ENCODE measurements at regions not wholly inside any gene's neighbourhood (a gene's known extent, or its start where the extent isn't known, plus 50 kb on each side); places are given as distances from the start of the nearest gene placed in this dataset.

DNA sequence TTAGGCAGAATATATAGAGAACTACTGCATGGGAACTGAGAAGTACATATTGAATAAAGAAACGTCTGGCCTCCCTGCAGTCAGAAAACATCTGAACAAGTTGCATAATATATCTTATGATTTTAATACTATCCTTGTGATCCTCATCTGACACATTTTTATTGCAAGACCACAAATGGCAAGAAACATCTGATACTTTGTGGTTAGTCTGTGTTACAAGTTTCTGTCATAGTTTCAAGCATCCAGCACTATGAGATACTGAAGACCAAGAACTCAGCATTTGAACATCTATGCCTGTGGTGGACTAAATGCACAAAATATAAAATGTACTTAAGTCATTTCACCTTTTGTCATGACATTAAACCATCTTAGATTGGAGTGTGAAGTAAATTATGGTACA, 1175.8 kb upstream of the MIR17HG start:
- TF ChIP-seq, protein P1, sequence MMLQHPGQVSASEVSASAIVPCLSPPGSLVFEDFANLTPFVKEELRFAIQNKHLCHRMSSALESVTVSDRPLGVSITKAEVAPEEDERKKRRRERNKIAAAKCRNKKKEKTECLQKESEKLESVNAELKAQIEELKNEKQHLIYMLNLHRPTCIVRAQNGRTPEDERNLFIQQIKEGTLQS (CRISPR knock-in tag; conservative IDR thresholded peaks at IDR 0.05): no peak
- TF ChIP-seq KAT7 (CRISPR knock-in tag; IDR thresholded peaks at IDR 0.05; ENCODE audit: borderline replicate concordance) (no peak), CTCF (IDR thresholded peaks at IDR 0.05) (no peak), ETV6 (CRISPR knock-in tag; IDR thresholded peaks at IDR 0.05) (no peak), SP1 (CRISPR knock-in tag; conservative IDR thresholded peaks at IDR 0.05) (no peak), ATF6 (CRISPR knock-in tag; IDR thresholded peaks at IDR 0.05) (no peak)
- TF ChIP-seq, protein P2, sequence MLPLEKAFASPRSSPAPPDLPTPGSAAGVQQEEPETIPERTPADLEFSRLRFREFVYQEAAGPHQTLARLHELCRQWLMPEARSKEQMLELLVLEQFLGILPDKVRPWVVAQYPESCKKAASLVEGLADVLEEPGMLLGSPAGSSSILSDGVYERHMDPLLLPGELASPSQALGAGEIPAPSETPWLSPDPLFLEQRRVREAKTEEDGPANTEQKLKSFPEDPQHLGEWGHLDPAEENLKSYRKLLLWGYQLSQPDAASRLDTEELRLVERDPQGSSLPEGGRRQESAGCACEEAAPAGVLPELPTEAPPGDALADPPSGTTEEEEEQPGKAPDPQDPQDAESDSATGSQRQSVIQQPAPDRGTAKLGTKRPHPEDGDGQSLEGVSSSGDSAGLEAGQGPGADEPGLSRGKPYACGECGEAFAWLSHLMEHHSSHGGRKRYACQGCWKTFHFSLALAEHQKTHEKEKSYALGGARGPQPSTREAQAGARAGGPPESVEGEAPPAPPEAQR (CRISPR knock-in tag; IDR thresholded peaks at IDR 0.05): no peak
- TF ChIP-seq, protein P3, sequence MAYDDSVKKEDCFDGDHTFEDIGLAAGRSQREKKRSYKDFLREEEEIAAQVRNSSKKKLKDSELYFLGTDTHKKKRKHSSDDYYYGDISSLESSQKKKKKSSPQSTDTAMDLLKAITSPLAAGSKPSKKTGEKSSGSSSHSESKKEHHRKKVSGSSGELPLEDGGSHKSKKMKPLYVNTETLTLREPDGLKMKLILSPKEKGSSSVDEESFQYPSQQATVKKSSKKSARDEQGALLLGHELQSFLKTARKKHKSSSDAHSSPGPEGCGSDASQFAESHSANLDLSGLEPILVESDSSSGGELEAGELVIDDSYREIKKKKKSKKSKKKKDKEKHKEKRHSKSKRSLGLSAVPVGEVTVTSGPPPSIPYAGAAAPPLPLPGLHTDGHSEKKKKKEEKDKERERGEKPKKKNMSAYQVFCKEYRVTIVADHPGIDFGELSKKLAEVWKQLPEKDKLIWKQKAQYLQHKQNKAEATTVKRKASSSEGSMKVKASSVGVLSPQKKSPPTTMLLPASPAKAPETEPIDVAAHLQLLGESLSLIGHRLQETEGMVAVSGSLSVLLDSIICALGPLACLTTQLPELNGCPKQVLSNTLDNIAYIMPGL (CRISPR knock-in tag; IDR thresholded peaks at IDR 0.05): no peak
- TF ChIP-seq, protein P4, sequence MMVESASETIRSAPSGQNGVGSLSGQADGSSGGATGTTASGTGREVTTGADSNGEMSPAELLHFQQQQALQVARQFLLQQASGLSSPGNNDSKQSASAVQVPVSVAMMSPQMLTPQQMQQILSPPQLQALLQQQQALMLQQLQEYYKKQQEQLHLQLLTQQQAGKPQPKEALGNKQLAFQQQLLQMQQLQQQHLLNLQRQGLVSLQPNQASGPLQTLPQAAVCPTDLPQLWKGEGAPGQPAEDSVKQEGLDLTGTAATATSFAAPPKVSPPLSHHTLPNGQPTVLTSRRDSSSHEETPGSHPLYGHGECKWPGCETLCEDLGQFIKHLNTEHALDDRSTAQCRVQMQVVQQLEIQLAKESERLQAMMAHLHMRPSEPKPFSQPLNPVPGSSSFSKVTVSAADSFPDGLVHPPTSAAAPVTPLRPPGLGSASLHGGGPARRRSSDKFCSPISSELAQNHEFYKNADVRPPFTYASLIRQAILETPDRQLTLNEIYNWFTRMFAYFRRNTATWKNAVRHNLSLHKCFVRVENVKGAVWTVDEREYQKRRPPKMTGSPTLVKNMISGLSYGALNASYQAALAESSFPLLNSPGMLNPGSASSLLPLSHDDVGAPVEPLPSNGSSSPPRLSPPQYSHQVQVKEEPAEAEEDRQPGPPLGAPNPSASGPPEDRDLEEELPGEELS (CRISPR knock-in tag; IDR thresholded peaks at IDR 0.05): no peak
